Kidney (tissue), 13 donors: ENCODE measurements at regions not wholly inside any gene's neighbourhood (a gene's known extent, or its start where the extent isn't known, plus 50 kb on each side); places are given as distances from the start of the nearest gene placed in this dataset.

Source experiments
- DNase-seq, 5 donors: peaks; one replicate each; pipeline ENCODE4 v3.0.0-alpha.2; 2013 to 2020
- FAIRE-seq: peaks from 2 replicates; lab custom pipeline; 2012; peaks lifted over from hg19 to GRCh38; lab: Jason Lieb, UNC
- H3K27ac ChIP-seq, 2 donors: one replicate each; pipeline ENCODE4 v1.7.0; 2013; ENCODE audit warnings: low read depth in 2 of 2, low read length in 2 of 2, inconsistent platforms in 1 of 2
- H3K27me3 ChIP-seq: one replicate; pipeline ENCODE4 v1.7.1; 2013; ENCODE audit warnings: low read length, inconsistent platforms; ENCODE audit not compliant: control insufficient read depth, insufficient read depth
- H3K36me3 ChIP-seq, 3 donors: one replicate each; pipeline versions ENCODE4 v1.7.0 to v1.7.1; 2013; ENCODE audit warnings: low read length in 3 of 3, control low read depth in 1 of 3, inconsistent platforms in 1 of 3; ENCODE audit not compliant: insufficient read depth in 3 of 3, control insufficient read depth in 2 of 3
- H3K4me1 ChIP-seq, 3 donors: one replicate each; pipeline versions ENCODE4 v1.7.0 to v1.7.1; 2013; ENCODE audit warnings: low read length in 3 of 3, inconsistent platforms in 1 of 3, low read depth in 1 of 3; ENCODE audit not compliant: control insufficient read depth in 2 of 3, insufficient read depth in 2 of 3
- H3K4me3 ChIP-seq, 3 donors: one replicate each; pipeline versions ENCODE4 v1.7.0 to v1.8.1; 2013; ENCODE audit warnings: low read length in 3 of 3, control low read depth in 1 of 3, inconsistent platforms in 1 of 3
- H3K9ac ChIP-seq, 3 donors: one replicate each; pipeline versions ENCODE4 v1.7.0 to v1.7.1; 2013; ENCODE audit warnings: low read length in 3 of 3, control low read depth in 1 of 3, inconsistent platforms in 1 of 3
- H3K9me3 ChIP-seq, 3 donors: one replicate each; pipeline versions ENCODE4 v1.7.0 to v1.7.1; 2013; ENCODE audit warnings: low read length in 3 of 3, control low read depth in 1 of 3, inconsistent platforms in 1 of 3; ENCODE audit not compliant: control insufficient read depth in 2 of 3, insufficient read depth in 1 of 3
- intact Hi-C: fragments of 100-400 bp; cut with DNase I; formaldehyde crosslinking; loops from one replicate; pipeline ENCODE4 v1.11.1; 2022
- TF ChIP-seq, protein P1 (sequence below): IDR thresholded peaks from 3 replicates; pipeline ENCODE4 v1.5.1; 2012; ENCODE audit warnings: mild to moderate bottlenecking, moderate library complexity, borderline replicate concordance; ENCODE audit not compliant: insufficient read depth; ENCODE audit errors: extremely low read depth
- donor health status: control.
- donor health status: control.
- donor health status: control.
- donor health status: control.
- donor health status: control.
- donor health status: DM: yes; HTN: yes; CAD: no.
- donor health status: Normal renal cell carcinoma (clear cell type).

GRCh38 chr2:48036312-48036711, 130.0 kb upstream of the FBXO11 start:
- FAIRE-seq (no peak), DNase-seq (no peak)
- H3K9me3 ChIP-seq, result peaks cover 0 to 3% (median 0%) of the 10 kb centered on the region in 3 donors
- no peak overlapping the region for H3K9ac ChIP-seq
- TF ChIP-seq, protein P1, sequence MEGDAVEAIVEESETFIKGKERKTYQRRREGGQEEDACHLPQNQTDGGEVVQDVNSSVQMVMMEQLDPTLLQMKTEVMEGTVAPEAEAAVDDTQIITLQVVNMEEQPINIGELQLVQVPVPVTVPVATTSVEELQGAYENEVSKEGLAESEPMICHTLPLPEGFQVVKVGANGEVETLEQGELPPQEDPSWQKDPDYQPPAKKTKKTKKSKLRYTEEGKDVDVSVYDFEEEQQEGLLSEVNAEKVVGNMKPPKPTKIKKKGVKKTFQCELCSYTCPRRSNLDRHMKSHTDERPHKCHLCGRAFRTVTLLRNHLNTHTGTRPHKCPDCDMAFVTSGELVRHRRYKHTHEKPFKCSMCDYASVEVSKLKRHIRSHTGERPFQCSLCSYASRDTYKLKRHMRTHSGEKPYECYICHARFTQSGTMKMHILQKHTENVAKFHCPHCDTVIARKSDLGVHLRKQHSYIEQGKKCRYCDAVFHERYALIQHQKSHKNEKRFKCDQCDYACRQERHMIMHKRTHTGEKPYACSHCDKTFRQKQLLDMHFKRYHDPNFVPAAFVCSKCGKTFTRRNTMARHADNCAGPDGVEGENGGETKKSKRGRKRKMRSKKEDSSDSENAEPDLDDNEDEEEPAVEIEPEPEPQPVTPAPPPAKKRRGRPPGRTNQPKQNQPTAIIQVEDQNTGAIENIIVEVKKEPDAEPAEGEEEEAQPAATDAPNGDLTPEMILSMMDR, result no peak
- H3K4me1 ChIP-seq, result no peaks in the 10 kb centered on the region
- H3K4me3 ChIP-seq, result no peak overlapping the region
- intact Hi-C loops, result no loop called here
- no peaks in the 10 kb centered on the region for H3K27me3 ChIP-seq
- H3K36me3 ChIP-seq, result no peaks in the 10 kb centered on the region
- no peak overlapping the region for H3K27ac ChIP-seq

DNA sequence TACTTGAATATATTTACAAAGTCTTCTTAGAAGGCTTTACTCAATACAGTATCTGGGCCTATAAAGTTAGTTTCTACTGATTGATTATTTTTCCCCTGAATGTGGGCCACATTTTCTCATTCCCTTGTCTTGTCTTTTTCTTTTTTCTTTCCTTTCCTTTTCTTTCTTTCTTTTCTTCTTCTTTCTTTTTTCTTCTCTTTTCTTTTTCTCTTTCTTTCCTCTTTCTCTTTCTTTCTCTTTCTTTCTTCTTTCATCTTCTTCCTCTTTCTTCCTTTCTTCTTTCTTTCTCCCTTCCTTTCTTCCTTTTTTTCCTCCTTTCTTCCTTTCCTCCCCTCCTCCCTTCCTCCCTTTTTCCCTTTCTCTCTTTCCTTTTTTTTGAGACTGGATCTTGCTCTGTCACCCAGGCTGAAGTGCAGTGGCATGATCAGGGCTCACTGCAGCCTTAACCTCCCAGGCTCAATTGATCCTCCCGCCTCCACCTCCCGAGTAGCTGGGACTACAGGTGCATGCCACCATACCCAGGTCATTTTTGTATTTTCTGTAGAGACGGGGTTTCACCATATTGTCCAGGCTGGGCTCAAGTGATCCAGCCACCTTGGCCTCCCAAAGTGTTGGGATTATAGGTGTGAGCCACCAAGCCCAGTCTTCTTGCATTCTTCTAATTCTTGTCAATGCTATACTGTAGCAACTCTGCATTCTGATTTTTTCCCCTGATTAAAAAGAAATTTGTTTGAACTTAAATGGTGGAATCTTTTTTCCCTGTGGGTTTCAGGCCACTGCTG, 133.1 kb upstream of the FBXO11 start:
- H3K9ac ChIP-seq, result no peak overlapping the region
- DNase-seq (no peak), FAIRE-seq (no peak)
- no peaks in the 10 kb centered on the region for H3K36me3 ChIP-seq
- TF ChIP-seq, protein P1, result no peak
- no peaks in the 10 kb centered on the region for H3K27me3 ChIP-seq
- intact Hi-C loops, result no loop called here
- no peaks in the 10 kb centered on the region for H3K4me1 ChIP-seq
- H3K4me3 ChIP-seq, result no peak overlapping the region
- peaks cover 0 to 3% (median 0%) of the 10 kb centered on the region in 3 donors for H3K9me3 ChIP-seq
- no peak overlapping the region for H3K27ac ChIP-seq

DNA sequence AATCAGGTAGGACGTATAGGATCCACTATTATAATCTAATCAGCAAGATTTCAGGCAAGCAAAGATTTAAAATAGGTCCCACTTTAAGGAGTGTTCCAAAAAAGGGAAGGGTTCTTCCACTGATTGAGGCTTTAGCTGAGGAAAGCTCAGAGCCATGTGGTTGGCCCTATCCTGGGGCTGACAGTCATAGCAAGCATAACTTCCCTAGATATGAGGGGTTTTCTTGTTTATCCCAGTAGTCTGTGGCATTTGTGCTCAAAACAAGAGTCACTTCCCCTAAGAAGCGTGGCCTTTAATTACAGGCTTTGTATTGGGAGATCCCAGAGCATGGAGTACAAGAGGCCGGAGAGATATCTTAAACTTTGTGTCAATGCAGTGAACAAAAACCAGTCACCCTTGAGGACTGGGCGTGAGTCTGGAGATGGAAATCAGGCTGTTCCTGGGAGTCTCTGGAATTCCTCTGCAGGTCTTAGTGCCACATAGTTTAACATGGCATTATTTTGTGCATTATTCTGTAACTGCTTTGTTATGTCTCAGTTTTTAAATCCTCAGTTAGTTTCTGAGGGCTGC, 136.9 kb upstream of the FBXO11 start:
- FAIRE-seq, result no peak

More for the DNA sequence above, 136.9 kb upstream of the FBXO11 start:
- intact Hi-C loops, result no loop called here
- Histone ChIP-seq H3K27ac (no peak overlapping the region), H3K9me3 (no peaks in the 10 kb centered on the region), H3K4me3 (no peak overlapping the region), H3K9ac (no peak overlapping the region), H3K27me3 (no peaks in the 10 kb centered on the region), H3K4me1 (no peaks in the 10 kb centered on the region), H3K36me3 (no peaks in the 10 kb centered on the region)
- DNase-seq, result no peak
- TF ChIP-seq, protein P1, result no peak
